ENCODE measurements at regions not wholly inside any gene's neighbourhood (a gene's known extent, or its start where the extent isn't known, plus 50 kb on each side); places are given as distances from the start of the nearest gene placed in this dataset.

- TF ChIP-seq CTCF (IDR thresholded peaks at IDR 0.05; ENCODE audit: borderline replicate concordance, extremely low read depth, low read length, poor library complexity, severe bottlenecking) (no peak), EZH2 (IDR thresholded peaks at IDR 0.05; ENCODE audit: borderline replicate concordance, low read depth, low read length, severe bottlenecking) (no peak)
Observed at GRCh38 chr5:82560561-82560960, 282.4 kb upstream of the RPS23 start.

Measured in DND-41 (cell line).